Limb (tissue), 2 donors: ENCODE measurements at regions not wholly inside any gene's neighbourhood (a gene's known extent, or its start where the extent isn't known, plus 50 kb on each side); places are given as distances from the start of the nearest gene placed in this dataset.

Source experiments
- DNase-seq, 2 donors: peaks; one replicate each; pipeline ENCODE4 v3.0.0-alpha.2; 2016; ENCODE audit errors: extremely low spot score in 2 of 2

DNA sequence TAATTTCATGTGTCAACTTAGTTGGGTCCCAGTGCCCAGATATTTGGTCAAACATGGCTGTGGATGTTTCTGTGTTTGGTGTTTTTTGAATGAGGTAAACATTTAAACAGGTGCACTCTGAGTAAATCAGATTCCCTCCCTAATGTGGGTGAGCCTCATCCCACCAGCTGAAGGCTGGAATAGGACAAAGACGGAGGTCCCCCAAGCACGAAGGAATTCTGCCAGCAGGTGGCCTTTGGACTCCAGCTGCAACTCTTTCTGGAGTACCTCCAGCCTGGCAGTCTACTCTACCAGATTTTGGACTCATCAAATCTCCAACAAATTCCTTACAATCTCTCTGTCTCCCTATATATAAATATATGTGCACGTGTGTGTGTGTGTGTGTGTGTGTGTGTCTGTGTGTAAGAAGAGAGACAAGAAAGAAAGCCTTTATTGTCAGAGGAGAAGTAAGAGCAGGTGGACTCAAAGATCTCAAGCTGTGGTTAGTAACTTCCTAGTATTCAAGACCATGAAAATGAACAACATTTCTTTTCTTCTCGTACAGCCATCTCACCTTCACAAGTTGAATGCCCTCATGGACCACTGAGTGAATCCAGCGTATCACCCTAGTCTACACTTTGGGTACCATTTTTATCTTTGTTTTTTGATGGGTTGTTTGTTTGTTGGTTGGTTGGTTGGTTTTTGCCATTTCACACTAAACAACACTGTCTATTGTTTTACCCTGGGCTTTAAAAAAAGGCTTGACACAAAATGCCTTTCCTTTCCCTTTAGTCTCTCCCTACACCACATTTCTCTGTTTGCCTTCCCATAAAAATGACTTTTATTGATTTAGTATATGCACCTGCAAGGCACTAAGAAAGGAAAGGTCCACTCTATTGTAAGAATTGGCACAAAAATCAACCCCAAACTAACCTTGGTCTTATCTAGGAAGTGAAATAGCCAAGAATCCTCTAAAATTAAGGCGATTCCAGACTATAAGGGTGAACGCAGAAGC, 118.7 kb downstream of the TENT4A start:
- no peak for DNase-seq

DNA sequence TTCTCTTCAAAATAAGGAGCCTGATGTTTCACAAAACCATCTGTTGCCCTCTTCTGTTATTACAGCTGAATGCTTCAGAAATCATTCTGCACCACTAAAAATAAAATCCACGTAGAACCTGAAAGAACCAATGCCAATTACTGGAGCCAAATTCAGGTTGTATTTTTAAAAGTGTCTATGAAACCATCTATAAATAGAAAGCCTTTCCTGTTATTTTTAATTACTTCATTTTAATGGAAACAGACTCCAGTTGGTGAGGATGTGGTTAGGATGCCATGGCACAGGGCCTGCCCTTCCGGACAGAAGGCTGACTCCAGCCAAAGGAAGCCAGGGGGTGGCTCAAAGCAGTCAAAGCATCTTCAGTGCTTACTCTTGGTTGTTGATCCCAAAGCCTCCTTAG, 119.8 kb downstream of the TENT4A start:
- peak; percentile 7 to 48 for DNase-seq

DNA sequence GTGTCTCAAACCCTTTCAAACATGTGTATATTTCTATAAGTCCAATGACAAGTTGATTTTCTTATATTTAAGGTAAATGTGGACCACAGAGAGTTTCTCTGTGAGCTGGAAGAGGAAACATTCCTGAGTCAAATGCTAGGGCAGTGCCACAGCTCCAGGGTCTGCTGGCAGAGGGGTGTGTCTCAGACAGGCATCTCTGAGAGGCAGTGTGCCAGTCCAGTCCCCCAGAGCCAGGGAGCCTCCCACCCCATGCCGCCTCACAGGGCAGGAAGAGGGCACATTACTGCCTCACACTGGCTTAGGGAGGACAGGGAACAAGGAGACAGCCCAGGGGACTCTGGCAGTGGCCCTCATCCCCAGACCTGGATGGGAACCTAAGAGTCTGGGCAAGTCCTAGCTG, 120.2 kb downstream of the TENT4A start:
- DNase-seq: no peak

DNA sequence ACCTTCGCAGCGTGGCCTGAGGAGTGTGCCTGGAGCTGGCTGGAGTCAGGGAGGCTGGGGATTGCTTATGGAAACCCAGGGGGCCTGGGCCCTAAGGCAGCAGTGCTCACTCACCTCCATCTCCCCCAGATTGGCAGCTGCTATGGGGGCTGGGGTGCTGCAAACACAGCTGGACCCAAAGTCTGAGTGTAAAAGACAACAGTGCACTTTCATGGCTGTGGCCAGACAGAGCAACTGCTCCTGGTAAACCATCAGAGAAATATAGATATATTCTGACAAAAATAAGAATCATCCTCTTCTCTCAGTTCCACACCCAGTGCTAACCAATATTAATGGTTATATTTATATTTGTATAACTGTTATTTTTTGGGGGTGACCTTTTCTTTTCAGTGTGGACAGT, 123.9 kb downstream of the TENT4A start:
- no peak for DNase-seq

DNA sequence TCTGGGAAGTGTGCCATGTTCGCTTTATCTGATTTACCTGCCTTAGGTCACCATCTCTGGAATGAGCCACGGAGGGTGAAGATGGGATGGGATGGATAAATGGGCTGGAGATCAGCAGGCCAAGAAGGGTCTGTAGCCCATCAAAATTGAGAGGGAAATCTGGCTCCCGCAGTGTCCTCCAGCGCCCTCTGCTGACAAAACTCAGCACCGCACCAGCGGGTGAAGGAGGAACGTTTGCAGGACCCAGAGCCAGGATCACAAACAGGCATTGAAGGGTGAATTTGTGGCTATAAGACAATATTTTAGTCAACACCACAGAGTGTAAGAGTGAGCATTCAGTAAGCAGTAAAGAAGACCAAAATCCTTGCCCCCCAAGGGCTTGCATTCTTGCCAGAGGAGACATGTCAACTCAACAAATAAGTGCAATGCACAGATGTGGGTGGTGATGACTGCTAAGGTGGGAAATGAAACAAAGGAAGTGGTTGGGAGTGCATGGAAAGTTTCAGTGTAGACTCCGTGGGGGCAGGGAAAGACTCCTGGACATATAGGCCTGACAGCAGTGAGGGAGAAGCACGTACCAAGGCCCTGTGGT, 124.4 kb downstream of the TENT4A start:
- DNase-seq: no peak

DNA sequence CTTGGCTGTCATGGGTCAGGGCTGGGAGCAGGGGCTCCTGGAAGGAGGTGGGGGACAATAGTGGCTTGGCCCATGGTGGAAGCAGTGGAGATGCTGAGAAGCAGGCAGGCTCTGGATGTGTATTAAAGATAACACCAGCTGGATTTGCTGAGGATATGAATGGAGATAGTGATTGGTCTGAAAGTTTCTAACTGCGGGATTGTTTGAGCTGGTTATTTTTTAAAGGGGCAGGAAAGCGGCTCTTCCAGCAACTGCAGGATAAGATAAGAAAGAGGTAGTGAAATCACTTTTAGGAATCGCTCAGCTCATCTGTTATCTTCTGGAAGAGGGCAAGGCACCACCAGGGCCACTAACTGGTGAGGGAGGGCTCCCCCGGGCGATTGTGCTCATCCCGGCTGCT, 125.5 kb downstream of the TENT4A start:
- no peak for DNase-seq

DNA sequence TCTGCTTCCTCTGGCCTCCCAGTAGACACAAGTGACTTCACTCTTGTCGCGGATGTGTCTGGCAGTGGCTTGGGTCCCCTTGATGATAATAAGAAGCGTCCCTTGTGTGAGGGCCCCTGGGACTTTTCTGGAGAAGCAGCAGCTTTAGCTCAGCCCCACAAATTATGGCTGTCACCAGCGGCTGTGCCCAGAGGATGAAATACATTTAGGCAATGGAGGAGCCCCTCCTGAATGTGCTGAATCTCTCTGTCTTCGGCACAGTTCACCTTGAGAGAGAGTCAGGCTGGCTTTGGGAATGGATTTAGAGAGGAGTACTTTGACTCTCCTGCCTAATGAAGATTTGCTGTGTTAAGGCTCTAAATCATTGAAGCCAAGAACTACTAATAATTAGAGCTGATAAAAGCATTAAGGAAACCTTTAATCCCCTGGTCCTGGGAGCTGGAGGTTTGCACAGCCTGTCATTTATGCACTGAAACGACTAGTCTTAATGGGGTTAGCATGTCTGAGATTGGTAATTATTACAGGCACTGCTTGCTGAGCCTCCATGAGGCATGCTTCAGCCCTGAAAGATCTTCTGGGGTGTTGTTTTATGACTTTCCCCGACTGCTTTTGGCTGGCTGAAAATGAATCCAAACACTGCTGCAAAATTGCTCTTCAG, 127.0 kb downstream of the TENT4A start:
- no peak for DNase-seq

DNA sequence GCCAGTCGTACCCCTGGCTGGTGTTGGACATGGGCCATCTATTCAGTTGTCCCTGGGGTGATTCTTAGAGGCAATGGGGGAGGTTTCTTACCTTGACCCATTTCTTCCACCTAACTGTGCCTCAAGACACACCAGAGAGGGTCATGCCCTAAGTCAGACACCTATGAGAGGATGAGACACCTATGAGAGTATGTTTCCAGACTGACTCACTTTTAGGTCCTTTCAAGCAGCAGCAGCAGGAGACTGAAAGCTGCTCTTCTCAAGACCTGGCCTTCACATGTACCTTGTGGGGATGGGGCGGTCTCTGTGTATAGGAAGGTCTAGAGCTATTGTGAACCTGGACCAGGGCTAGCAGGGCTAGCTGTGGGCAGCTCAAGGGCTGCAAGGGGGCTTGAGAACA, 130.1 kb downstream of the TENT4A start:
- no peak for DNase-seq

DNA sequence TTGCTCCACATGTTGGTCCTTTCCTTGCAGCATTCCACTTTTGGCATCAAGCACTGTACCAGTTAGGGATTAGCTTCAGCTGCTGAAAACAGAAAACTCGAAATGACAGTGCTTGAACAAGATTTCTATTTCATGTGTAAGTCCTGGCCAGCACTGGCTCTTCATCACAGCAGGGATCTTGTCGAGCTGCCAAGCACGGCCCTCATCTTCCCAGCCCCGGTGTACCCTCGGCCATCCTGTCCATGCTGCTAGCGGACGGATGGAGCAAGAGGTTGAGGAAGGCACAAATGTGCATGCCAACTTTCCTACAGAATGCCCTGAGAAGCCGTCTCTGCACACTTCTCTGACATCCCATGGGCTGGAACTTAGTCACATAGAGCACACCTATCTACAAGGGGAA, 130.6 kb downstream of the TENT4A start:
- DNase-seq: no peak

DNA sequence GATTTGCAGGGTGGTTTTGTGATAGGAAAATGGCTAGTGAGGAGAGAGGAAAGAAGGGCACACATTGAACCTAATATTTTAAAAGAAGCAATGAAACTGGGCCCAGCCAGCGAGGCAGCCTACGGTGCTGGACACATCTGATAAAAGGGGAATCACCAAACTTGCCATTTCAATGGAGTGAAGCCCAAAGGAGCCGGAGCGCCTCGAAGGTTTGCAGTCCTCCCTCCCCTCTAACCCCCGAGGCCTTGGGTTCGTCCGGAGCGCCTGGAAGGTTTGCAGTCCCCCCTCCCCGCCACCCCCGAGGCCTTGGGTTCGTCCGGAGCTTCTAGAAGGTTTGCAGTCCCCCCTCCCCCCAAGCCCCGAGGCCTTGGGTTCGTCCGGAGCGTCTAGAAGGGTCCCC, 132.6 kb downstream of the TENT4A start:
- no peak for DNase-seq

DNA sequence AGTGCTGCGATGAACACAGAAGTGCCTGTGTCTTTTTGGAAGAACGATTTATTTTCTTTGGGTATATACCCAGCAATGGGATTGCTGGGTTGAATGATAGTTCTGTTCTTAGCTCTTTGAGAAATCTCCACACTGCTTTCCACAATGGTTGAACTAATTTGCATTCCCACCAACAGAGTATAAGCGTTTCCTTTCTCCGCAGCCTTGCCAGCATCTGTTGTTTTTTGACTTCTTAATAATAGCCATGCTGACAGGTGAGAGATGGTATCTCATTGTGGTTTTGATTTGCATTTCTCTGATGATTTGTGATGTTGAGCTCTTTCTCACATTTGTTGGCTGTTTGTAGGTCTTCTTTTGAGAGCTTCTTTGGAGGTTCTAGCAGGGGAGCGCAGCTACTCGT, 134.6 kb downstream of the TENT4A start:
- no peak for DNase-seq

DNA sequence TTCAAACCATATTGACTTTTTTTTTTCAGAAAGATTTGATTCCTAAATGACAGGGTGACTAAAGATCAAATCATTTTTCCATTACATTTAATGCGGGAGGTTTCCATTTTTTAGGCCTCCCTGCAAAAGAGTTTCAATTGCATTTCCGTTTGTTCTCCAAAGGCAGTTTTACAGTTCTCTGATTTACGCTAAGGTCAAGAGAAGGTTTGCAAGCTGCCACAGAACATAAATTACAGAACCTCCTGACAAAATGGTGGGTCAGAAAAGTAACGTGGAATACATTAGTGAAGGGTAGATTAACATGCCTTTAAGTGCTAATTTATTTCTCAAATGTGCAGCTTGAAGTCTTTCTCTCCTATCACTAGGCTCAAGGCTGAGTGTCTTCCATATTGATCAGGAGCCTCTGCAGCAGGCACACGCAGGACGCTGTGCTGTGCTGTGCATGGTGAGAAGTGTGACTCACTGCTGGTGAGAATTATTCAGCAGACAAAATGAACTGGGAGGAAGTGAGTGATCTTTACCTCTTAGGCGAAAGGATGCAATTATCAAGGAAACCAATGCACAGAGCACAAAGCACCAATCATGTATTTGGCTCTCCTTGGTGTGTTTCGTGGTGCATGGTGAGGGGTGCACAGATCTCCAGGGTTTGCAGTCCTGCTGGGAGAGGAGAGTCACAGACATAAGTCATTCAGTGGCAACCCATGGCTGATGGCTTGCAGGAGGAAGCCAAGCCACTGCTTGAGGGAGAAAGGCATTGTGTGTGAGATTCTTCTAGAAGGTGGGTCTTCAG, 136.3 kb downstream of the TENT4A start:
- no peak for DNase-seq

DNA sequence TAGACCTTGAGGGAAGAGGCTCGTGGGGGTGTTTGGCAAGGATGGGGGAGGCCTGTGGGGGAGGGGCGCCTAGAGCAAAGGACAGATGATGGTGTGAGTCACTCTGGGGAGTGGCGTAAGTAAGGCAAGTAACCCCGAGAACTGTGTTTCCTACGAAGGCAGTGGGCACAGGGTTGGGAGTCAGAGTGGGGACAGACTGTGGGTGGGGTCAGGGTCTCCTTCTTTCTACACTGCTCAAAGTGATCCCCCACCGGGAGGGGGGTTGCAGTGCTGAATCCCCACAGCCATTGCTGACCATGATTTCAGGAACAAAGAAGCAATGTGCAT, 136.8 kb downstream of the TENT4A start:
- DNase-seq: no peak

DNA sequence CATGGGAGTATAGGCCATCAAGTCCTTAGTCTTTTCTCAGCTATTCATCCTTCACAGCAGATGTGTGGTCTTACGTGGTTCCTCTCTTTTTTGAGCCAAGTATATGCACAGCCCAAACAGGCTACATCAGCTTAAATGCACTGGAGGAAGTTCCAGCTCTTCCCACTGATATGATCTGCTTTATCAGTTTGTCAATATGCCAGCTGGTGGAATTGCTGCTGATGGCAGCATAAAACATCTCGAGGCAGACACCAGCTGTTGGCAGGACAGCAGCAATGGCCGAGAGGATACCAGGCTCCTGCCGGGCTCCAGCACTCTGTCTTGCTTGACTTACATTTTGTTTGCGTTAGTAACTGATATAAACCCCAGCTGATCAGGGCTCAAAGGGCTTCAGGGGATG, 143.4 kb downstream of the TENT4A start:
- no peak for DNase-seq

DNA sequence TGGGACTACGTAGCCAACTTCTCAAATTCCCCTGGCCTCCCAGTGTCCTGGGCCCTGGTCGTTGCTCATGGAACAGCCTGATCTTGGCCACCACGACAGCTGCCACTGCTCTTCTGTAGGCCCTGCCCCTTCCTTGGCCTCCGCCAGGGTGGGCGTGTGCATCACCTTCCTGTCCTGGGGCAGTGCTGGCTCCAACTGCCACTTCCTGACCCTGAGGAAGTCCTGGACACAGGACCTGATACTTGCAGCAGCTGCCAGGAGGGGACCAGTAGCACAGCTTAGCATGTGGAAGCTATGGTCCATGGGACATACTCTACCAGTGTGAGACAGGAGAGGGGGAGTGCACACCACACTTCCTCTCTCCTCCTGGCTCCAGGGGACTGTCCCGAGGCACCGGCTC, 145.2 kb downstream of the TENT4A start:
- DNase-seq: no peak

DNA sequence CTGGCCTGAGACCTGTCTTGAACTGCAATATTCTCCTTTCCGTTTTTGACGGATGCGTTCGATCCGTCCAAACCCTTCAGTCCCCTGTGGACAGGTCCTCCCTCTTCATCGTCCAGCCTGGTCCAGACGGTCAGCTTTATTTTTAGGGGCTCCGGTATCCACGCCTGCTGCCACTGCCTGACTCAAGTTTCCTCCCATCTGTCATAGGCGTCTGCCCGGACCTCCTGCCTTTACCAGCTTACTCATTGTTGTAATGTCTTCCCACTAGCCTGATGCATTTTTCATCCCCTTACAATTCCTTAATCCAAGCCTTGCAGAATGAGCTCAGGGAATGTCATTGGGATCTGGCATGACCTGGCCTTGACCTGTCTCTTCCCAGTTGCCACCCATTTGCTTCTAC, 145.8 kb downstream of the TENT4A start:
- no peak for DNase-seq

DNA sequence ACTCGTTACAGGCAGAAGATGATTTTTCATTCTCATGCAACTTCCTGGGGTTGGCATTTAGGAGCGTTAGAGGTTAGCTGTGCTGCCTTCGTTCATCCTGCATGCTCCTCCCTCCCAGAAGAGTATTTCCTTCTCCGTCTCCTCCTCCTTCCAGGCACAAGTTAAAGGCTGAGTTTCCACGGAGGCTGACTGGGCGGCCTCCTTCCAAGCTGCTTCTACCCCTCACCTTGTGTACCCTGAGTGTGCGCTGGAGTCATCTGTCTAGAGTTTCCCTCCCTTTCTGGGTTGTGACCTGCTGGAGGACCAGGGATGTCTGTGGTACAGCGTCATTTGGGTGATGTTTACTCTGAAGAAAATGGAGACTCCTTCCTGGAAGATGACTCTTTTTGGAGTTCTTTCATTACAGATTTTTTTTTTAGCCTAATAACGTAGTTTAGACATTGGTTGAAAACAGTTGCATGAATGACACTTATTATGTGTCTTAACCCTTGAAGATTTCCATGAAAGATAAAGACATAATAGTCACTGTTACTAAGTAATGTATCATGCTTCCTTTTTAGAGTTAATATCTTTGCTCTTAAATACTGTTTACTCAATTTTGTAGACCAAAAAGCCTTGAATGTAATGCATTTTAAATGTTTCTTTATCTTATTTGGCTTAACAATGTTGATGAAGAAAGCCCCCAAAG, 146.9 kb downstream of the TENT4A start:
- no peak for DNase-seq

DNA sequence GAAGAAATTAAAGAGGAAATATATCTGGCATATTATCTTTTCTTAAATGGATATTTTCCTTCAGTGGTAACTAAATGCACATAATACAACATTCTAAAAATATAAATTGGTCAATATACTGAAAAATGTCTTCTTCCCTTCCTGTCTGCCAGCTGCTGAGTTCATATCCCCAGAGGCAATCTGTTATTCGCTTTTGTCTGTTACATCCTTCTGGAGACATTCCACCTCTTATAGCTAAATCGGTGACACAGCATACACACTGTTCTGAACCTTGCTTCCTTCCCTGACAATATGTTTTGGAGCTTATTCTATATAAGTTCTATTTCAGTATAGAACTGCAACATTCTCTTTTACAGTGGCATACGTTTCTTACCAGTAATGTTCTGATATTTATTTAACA, 147.8 kb downstream of the TENT4A start:
- DNase-seq: no peak

DNA sequence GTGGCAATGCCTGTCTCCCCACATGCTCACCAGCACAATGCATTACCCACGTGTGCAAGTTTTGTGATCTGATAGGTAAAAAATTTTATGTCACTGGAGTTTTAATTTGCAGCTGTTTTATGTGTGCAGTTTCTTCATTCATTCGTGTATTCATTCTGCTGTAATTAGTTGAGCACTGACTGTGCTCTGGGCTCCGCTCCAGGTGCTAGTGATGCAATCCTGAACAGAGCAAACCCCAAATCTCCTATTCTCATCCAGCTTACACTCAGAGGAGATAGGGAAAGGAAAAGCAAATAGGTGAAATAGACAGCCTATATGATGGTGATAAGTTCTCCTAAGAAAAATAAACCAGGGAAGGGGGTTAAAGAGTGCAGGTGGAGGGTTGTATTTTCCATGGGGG, 148.4 kb downstream of the TENT4A start:
- DNase-seq: no peak

DNA sequence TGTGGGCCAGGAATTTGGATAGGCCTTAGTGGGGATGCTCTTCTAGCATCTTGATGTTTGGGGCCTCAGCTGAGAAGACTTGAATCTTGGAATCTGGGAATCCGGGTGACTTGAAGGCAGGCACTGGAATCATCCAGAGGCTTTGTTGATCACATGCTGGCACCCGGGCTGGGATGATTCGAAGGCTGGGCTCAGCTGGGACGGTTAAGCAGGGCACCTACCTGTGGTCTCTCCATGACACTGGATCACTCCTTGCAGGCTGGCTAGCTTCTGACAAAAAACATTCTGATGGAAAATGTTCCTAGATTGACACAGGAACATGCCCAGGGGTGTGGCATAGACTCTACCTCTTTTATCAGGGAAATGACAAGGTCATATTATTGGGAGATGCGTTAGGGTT, 149.1 kb downstream of the TENT4A start:
- DNase-seq: no peak

DNA sequence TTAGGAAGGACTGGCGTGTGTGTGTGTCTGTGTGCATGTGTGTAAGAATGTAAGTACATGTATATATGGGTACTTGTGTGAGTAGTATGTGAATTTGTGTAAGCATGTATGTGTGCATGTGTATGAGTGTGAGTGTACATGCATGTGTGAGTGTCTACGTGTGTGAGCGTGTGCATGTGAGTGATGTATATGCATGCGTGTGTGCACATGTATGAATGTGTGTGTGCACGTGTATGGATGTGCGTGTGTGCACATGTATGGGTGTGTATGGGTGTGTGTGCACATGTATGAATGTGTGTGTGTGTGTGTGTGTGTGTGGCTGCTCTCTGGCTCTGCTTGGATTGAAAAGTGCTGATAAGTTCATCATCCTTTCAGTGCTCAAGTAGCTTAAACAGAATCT, 154.5 kb downstream of the TENT4A start:
- DNase-seq: no peak
